Gastroesophageal sphincter (tissue), 3 donors: ENCODE measurements at regions not wholly inside any gene's neighbourhood (a gene's known extent, or its start where the extent isn't known, plus 50 kb on each side); places are given as distances from the start of the nearest gene placed in this dataset.

Experiments used
- POLR2A ChIP-seq, 2 donors: fragments of 450-650 bp; IDR thresholded peaks; one replicate each; pipeline ENCODE4 v1.6.1; 2017; ENCODE audit warnings: antibody characterized with exemption in 2 of 2, mild to moderate bottlenecking in 2 of 2, moderate library complexity in 1 of 2
- TF ChIP-seq, protein P1 (sequence below), 4 experiments: fragments of 200-600 bp in 2 of 4; fragments of 450-650 bp in 2 of 4; sonication (generic) in 1 of 4; IDR thresholded peaks; one replicate each; pipeline ENCODE4 v1.5.1; 2017 to 2019; ENCODE audit warnings: antibody characterized with exemption in 4 of 4, mild to moderate bottlenecking in 2 of 4, moderate library complexity in 2 of 4

DNA sequence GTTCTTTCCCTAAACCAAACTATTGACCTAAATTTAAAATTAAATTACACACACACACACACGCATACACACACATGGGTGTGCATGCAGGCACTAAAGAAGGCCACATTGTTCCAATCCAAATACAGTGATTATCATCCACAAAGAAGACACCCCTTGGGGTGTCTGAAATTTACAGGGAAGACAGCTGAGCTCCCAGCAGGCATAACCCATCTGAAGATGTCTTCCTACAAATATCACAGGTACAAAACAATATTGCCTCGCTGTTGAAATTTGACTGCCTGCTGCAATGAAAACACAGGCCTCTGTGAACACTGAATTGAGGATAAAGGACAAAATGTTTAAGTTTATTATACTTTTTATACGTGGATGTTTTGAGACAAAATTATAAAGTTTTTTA, 50.2 kb upstream of the SLC7A11 start:
- TF ChIP-seq, protein P1, sequence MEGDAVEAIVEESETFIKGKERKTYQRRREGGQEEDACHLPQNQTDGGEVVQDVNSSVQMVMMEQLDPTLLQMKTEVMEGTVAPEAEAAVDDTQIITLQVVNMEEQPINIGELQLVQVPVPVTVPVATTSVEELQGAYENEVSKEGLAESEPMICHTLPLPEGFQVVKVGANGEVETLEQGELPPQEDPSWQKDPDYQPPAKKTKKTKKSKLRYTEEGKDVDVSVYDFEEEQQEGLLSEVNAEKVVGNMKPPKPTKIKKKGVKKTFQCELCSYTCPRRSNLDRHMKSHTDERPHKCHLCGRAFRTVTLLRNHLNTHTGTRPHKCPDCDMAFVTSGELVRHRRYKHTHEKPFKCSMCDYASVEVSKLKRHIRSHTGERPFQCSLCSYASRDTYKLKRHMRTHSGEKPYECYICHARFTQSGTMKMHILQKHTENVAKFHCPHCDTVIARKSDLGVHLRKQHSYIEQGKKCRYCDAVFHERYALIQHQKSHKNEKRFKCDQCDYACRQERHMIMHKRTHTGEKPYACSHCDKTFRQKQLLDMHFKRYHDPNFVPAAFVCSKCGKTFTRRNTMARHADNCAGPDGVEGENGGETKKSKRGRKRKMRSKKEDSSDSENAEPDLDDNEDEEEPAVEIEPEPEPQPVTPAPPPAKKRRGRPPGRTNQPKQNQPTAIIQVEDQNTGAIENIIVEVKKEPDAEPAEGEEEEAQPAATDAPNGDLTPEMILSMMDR (IDR thresholded peaks at IDR 0.05), result no peak
- no peak for TF ChIP-seq POLR2A (IDR thresholded peaks at IDR 0.05)
